CD4-positive, alpha-beta T cell treated with Interleukin-17A for 1 hour (primary cell): ENCODE measurements at regions not wholly inside any gene's neighbourhood (a gene's known extent, or its start where the extent isn't known, plus 50 kb on each side); places are given as distances from the start of the nearest gene placed in this dataset.

Source experiments
- DNase-seq: peaks from one replicate; pipeline ENCODE4 v3.0.0-alpha.2; 2020

DNA sequence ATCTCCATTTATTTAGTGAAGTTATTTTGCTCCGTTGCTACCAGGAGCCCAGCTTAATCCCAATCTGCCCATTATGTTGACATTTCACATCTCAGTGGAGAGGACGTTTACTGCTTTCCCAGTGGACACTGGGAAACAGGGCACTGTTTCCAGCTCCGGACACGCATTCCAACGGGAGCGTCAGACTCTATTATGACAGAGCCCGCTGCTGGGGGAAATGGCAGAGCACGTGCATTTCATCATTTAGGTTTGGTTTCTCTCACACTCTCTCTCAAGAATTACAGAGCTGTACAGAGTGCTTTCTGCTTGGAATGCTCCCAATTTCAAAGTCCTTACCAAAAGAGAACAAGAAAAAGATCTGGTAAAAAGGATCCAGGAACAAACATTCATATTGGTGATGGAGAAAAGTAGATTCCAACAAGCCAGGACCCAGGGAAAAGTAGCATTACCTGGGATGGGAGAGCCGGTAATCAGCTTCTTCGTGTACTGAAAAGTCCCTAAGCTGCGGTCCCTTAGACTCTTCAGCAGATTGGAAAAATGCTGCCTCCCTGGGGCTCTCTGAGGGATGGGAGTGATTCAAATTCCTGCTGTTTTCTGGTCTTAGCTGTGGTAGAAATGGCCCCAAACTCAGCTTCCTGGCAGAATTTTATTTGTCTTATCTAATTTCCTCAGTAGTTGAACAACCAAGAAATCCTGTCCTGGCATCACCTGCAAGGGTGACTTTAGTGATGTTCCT is 136.0 kb upstream of the THBS1 start:
- DNase-seq = no peak

DNA sequence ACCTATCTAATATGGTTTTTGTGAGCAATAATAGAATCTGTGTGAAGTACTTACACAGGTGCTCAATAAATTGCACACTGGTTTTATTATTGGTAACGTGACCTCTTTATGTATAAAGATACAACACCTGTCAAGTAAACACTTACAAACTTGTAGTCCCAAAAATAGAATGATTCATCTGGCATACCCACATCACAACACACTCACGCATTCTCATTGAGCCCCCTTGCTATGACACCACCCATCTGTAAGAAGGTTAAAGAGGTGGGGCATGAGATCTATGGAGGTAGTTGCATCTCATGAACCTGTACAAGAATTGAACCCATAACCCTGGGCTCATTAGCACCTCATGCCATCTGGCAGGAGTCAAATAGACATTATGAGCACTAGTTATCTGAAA is 134.9 kb upstream of the THBS1 start:
- no peak for DNase-seq

DNA sequence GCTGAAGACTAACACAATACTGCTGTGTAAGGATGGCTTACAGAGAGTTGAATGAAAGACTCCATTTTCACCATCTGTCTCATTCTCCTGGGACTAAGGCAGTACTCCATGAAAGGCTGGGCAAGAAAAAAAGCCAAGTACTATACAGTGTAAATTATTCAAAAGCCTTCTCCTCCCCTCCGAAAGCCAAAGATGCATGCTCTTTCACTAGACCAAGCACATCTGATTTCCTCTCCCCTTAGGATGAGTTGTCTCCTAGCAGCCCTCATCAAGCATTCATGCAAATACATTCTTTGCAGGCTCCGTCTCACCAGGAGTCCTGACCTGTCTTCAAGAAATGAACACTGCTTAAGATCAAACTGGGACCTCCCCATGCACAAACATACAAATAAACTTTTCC is 133.5 kb upstream of the THBS1 start:
- no peak for DNase-seq

DNA sequence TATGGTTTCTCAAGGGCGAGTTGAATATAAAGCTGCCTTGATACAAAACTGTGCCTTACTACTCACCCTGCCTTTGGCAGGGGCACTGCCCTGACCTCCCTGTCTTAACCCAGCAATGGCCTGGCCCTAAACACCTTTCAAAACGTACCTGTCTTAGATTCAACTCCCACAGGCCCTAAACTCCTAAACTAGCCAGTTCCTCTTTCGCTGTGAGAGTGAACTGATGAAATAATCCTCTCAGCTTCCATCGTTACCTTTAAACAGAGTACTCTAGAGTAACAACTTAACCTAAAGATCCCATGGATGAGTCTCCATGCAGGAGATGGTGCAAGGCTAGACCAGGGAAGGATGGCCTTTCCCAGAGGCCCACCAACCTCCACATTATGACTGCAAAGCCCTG is 133.0 kb upstream of the THBS1 start:
- DNase-seq = no peak

DNA sequence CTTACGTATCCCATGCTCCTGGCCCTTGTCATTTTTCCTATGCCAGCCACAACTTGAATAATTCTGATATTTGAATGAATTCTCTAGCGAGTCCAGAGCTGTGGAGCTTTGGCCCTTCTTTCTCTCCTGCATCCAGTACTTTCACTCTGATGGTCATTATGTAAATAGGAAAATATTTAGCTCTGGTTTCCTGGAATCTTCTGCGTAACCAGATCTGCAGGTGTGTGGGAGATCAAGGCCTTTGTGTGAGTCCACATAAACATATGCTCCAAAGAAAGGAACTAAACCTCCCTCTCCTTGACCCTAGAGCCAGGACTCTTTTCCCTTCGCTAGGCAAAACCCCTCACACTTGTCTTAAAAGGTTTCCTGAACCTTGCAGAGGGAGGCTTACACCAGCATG is 132.5 kb upstream of the THBS1 start:
- no peak for DNase-seq

DNA sequence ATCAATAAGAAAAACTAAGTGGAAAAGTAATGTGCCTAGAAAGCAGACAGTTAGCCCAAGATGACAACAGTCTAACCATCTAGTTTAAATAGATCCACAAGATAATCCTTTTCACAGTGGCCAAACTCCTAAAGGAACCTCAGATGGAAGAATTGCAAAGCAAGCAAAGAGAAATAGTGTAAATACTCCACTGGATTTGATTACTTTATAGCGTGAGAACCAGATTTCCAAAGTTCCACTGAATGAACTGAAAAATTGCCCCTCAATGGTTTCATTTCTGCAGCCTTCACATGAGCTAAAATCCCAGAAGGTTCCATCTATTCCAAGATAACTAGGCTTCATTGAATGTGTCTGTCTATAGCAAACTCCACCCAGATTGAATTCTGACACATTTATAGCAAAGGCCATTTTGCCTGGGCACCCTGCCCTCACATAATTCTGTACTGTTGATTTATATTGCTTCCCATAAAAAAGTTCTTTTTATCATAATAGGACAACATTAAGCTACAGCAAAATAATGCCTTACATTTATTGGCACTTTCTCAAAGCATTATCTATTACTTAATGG is 129.7 kb upstream of the THBS1 start:
- no peak for DNase-seq

DNA sequence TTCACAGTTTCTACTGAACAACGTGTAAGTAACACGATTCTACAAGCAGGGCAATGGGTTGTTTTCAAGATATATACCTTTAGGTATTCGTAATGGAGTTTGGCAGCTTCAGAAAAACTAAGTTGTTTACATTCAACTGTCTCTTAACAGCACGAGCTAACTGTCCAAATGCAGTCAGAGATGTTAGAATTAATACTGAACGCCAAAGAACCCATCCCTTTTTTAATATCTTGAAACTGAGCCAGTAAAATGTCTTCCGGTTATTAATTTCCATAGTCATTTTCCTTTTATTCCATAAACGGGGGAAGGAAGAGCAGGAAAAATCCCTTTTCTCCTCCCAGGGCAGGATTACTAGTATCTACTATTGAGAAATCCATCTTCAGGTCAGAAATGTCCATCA is 129.0 kb upstream of the THBS1 start:
- no peak for DNase-seq

DNA sequence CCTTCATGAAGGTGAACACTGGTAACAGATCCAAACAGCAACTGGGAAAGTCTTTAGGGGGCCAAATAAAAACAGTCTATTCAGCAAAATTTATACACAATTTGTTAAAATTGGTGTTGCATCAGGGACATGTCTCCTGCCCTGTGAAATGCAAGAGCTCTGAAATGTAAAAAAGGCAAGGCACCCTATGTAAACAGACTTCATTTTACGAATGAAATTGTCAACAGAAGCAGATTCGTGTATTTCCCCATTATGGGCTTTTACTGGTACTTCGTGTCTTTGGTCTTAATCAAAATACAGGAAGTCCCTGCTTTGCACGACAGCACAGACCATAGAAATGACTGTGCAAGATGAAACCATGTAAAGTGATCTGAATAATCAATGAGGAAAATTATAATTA is 127.3 kb upstream of the THBS1 start:
- DNase-seq = peak; percentile 8

DNA sequence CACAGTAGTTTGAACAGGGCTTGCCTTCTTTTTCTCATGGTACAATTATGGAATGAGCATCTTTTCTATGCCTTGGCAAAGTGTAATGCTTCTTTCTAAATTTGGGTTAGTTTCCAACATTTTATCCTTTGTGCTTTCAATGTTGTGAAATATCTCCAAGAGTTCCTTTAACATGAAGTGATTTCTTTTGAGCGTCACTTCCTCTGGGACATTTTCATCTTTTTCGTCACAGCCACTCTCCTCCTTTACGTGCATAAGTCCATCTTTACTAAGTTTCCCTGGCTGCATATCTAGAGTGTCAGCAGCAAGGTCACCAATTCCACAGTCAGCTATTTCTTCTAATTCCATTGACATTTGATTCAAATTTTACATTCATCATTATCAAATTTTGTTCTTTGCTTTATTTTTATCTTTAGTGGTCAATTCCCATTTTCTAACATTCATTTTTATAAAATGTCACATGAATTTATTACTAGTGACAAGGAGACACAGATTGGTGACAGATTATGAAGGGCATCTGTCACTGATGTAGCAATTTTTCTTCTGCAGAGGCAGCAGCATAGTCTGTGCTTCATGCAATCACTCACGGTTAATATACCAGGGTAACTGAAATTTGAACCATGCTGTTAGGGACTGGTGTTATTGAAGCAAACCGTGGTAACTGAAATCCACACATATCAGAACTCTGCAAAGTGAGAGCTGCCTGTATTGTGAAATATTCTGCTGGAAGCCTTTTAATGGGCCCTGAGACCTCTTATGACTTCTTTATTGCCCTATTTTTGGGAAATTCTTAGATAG is 126.5 kb upstream of the THBS1 start:
- no peak for DNase-seq

DNA sequence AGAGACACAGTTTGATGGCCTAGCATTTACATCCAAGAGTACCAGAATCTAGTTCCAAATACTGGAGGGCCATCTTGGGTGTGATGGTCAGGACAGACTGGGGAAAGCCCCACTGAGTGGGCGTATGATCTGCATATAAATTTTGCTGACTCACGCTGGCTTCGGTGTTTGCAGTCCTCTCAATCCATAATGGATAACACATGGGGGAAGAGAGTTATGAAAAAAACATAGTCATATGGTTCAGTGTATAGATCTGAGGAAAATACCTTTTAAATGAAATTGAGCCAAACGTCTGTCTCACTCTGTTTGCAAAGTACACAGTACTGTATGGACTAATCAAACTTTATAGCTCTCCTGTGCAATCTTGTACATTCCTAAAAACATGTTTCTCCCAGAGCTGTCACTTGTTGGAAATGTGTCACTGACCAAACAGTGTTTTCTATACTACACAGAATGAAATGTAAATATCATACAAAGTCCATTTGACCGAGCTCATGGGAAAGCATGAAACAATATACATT is 125.3 kb upstream of the THBS1 start:
- no peak for DNase-seq

DNA sequence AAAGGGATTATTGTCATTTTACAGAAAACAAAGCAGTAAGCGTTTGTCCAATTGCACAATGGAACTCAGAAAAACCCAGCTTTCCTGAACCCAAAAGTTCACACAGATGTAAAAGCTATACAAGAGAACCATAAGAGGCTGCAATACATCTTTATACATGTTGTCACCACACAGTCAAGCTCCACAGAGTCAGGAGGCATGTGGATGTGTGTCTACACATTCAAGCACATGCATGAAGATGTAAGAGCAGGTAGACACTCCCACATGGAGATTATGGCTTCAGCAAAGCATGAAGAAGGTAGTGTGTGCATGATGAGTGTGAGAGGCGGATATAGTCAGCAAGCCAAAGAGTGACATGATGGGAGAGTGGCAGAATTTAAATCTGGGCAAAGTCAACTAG is 124.7 kb upstream of the THBS1 start:
- DNase-seq = no peak

DNA sequence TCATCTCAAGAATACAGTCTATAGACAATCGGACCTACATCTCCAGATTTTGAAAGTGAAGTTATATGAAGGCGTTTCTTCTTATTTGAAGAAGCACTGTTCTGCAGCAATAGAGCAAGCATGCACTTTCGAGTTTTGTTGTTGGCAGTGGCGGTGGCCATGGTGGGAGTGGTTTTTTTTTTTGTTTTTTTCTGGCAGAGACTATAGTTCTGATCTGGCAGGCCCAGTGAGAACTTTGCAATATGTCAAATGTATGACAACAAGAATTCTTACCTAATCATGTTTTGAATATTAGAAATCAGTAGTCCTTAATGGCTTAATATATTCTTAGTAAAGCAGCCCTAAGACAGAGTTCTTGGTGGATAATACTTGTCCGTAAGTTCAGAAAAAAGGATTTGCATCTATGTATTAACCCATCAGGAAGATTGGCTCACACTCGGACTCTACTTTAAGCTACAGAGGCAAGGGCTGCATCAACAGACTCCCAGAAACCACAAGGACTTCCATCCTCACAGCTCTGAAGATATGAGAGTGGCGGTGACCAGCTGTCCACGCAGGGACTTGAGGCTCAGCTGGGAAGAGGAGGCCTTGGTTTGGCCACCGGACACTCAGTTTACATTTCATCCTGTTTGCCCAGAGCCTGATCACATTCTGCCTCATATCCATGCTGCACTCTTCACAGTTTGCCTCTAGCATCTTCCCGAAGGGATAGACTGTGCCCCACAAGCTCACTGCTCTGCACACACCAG is 124.1 kb upstream of the THBS1 start:
- no peak for DNase-seq

DNA sequence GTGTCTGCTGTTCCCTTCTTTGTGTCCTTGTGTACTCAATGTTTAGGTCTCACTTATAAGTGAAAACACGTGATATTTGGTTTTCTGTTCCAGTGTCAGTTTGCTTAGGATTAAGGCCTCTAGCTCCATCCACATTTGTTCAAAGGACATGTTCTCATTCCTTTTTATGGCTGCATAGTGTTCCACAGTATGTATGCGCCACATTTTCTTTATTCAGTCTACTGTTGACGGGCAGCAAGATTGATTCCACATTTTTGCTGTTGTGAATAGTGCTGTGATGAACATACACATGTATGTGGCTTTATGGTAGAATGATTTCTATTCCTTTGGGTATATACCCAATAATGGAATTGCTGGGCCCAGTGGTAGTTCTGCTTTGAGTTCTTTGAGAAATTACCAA is 122.7 kb upstream of the THBS1 start:
- DNase-seq = no peak

DNA sequence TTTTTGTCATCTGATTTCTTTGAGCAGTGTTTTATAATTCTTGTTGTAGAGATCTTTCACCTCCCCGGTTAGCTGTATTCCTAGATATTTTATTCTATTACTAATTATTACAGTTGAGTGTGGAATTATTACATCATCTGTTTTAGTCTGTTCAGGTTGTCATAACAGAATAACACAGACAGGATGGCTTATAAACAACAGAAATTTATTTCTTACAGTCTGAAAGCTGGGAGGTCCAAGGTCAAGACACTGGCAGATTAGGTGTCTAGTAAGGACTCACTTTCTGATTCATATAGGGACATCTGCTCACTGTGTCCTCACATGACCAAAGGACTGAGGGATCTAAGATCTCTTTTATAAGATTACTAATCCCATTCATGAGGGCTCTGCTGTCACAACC is 121.3 kb upstream of the THBS1 start:
- DNase-seq = no peak

DNA sequence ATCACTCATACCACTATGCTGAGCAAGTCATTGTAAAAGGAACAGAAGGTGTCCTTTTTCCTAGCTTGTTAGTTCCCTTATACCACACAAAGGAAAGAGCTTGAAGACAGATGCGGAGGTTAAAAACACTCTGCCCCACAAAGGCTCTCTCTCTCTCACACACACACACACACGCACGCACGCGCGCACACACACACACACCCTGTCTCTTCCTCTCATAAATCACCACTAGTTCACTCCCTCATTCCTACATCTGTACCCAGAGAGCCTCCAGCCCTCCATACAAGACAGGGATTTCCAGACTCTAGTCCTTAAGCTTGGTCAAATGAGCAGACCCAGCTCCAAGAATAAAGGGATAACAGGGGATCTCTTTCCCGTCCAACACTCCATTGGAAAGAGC is 120.1 kb upstream of the THBS1 start:
- no peak for DNase-seq

DNA sequence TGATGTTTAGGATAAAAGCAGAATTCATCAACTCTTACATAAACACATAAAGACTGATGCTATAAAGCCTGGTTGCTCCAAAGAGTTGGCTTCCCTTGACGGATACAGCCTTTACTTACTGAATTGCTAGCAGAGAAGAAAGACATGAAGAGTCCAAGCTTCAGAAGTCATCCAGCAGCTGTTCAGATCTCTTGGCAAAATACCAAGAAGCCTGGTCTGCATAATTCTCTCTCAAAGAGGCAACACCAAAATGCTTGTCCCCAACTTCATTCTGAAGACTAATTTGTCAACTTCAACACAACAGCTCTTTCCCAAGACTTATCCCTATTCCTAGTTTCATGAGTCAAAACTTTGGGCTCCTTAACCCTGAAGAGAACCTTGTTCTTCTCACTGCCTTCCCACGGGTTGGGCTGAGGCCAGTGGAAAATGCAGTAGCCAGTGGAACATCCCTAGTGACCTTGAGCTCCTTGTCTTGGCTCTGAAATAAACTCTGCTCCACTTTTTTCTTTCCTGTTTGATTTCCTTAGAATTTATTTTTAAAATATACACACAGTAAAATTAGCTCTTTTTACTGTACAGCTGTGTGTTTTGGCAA is 119.2 kb upstream of the THBS1 start:
- DNase-seq = no peak

DNA sequence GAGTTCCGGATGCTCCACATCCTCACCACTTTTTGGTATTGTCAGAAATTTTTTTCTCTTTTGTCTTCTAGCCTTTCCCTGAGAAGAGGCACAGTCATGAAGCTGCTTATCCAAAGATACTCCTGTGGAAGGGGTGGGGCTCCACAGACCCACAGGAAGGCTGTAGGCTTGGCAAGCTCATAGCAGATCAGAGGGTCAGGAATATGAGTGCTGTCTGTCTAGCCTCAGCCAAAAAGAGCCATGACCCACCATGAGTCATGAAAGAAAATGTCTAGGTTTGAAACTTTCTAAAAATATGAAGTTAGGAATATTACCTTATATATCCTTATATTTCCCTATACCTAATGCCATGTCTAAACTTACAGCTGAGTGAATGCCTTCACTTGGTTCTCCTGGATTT is 118.2 kb upstream of the THBS1 start:
- no peak for DNase-seq

DNA sequence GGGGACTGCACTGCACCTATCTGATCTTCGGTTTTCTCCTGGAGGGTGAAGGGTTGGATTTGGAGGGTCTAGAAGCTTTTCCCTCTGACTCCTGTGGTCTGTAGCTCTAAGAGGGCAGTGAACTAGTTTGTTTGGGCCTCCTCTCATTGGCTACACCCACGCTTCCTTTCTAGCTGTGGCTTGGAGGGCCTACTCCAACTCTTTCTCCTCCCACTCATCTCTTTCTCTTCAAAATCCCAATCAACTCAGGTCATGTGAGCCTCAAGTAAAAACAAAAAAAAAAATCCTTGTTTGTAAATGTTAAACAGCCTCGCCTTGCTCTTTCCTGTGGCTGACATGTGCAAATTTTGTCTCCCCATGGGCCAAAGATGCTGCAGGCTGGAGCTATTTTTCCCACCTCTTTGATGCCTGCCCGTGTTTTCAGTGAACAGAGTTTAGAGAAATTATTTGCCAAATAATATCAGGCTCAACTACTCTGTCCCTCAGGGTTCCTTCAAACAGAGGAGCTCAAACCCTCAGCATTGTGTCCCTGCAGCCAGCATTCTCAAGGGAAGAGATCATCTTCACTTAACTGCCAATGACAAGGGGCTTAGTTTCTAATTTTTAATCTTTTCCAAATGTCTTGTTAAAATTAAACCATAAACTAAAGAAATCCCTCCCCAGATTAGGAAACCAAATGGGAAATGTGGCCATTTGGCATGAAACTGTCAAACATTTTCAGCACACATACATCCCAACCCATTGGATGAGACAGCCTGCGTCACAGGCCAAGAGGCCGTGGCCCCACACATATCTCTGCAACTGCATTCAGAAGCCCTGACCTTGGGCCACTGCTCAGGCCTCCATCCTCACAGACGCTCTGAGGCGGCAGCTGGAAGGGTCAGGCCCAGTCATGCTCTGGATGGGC is 114.8 kb upstream of the THBS1 start:
- no peak for DNase-seq

DNA sequence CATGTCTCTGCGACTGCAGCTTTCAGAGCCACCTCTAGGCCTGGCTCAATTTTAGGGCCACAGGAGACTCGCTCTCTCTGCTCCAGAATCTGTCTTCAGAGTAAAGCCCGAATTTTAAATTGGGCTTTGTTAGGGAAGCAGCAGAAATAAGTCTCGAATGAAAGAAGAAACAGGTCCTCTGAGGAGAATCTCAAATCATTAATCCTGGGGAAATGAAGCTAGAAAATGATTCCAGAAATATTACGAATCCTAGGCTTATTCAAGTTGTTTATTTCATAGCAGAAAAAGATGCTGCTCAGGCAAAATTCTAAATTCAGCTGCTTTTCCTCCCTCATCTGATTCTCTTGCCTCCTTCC is 114.2 kb upstream of the THBS1 start:
- no peak for DNase-seq

DNA sequence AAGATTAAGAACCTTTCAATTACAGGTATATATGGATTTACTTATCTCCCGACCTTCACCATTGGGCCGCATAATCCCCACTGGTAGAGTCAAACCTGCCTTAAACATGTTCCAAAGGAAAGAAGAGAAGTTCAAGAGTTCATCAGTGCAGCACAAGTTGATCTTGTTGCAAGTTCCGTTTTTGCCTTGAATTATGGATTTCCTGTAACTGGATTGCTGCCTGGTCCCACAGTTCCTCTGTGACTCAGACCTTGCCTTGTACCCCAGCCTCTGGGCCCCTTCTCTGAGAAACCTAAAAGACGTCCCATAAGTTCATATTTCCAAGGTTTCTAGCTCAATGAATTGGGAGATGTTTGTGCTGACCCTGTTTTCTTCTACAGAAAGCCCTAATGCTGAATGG is 112.5 kb upstream of the THBS1 start:
- DNase-seq = no peak

DNA sequence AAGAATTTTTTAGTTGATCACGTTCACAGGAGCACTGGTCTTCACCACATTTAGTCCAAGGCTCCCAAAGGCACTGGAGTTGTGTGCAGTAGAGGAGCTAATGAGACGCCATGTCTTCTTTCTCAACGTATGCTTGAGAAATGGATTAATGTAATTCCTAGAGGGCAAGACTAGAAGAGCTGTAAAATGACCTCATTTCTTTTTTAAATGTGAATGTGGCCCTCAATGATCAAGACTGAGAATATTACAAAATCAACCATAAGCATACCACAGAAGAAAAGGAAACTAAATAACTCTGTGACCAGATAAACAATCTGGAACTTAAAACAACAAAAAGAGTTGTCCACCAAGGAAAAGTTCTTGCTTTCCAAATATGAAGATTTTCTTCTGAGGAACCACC is 112.1 kb upstream of the THBS1 start:
- no peak for DNase-seq
